Hippocampal formation (tissue), 2 donors: ENCODE measurements at regions not wholly inside any gene's neighbourhood (a gene's known extent, or its start where the extent isn't known, plus 50 kb on each side); places are given as distances from the start of the nearest gene placed in this dataset.

Experiments used
- DNase-seq, 2 donors: peaks; one replicate each; lab custom pipeline; 2025; lab: John Stamatoyannopoulos, UW

DNA sequence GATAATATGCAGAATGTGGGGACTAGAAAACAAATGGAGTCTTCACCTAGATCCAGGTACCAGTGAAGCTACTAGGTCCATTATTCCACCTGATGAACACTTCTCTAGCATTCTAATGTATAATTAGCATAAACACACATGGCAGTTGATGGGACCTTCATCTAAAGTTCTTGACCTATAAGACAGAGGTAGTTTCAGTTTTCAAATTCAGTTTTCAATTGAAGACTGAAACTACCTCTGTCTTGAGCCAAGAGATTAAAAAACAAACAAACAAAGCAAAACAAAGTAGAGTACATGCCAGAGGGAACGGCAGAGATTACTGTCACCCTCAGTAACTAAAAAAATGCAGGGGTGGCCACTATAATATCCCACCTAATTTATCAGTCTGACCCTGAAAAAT lies 199.9 kb upstream of the NEIL3 start:
- DNase-seq: no peak

- no peak for DNase-seq
Measured at GRCh38 chr4:177116161-177116560, 193.5 kb upstream of the NEIL3 start.

DNA sequence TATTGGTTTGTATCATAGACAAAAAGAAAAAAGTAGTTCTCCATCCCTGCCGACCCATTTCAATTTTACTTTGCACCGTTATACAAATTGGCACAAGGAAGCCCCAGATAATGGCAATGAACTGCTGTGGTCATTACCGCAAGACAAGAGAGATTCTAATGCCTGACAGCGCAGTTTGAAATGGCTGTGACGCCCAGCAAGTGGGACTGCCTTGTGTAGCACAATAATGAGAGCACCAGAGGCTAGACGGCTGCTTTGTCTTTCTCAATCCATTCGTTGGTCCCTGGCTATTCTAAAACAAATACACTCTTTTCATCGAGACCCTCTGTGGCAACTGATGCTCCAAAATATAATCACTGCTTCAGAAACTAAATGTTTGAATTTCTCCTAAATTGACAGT lies 192.4 kb upstream of the NEIL3 start:
- peak in 1 of 2 donors; percentile 32 for DNase-seq

GRCh38 chr4:177118596-177118995 lies 191.1 kb upstream of the NEIL3 start:
- peak; percentile 3 to 34 for DNase-seq

- no peak for DNase-seq
Measured at GRCh38 chr4:177119021-177119471, 190.6 kb upstream of the NEIL3 start.

DNA sequence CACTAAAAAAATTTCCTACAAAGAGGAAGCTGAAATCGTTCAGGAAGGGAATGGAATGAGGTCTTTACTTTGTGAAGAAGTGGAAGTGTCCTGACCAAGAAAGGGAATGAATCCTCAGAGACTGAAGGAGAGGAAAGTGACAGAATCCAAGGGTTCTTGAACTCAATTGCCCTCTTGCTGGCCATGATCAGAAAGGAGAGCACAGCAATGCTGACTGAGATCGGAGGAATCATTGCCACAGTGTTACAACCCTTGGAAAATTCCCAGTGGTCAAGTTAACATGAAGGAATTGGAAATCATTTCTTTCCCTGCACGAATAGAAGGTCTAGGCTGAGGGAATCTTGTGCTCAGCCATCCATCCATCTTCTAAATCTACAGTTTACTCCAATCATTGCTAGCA lies 190.0 kb upstream of the NEIL3 start:
- DNase-seq: no peak

DNA sequence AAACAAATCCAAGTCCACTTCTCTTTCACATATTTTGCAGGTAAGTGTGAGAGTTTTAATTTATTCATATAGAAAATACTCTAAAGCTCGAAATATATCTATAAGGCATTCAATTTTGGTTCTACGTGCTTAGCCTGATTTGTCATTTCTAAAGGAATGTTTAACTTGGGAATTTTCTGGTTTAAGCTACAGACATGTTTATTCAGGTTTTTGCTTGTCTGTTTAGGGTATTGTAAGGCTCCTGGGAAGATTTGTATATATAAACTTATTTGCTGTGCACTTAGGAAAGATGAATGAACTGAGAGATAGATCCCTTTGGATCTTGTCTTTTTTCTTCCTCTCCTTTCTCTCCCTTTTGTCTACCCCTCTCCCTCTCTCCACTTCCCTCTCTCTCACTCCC lies 185.9 kb upstream of the NEIL3 start:
- no peak for DNase-seq

DNA sequence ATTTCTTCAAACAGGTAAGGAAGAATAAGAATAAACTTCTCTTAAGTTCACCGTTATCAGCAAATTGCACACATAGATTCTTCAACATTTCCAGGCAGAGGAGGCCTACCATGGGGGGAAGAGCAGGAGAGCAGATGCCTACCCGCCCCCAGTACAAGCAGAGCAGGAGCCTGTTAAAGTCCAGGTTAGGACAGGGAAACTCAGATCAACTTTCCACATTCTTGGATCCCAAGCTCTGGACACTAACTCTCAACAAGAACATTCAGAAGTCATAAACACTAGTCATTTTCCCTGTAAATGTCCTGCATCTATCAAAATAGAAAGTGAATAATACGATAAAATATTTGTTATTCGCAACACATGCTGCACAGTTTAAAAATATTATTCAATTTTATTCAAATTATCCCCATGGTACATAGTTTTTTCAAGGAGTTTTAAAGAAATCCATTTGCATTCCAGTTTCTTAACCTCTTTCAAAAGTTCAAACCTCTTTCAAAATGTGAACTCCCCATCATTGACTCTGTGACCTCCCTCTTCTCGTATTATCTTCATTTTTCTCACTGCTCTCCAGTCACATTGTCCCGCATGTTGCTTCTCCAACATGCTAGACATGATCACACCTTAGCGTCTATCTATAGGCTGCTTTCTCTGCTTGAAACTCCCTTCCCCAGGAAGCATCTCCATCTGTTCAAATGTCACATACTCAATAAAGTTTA lies 185.2 kb upstream of the NEIL3 start:
- DNase-seq: no peak

DNA sequence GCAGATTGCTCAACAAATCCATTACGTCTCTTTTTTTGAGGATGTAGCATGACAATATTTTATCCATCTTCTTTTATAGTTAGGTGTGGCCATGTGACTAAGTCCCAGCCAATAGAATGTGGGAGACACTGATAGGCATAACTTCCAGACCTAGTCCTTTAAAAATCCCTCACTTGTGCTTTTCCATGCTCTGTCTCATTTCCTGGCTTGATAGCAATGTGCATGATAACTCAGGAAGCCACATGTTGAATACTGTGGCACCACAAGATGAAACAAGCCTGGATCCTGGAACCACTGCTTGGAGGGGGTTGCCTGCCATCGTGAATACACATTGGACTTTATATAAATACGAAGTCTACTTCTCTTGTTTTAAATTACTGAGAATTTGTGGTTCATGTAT lies 184.0 kb upstream of the NEIL3 start:
- DNase-seq: no peak

GRCh38 chr4:177127658-177128057 lies 182.0 kb upstream of the NEIL3 start:
- no peak for DNase-seq

- DNase-seq: no peak
Measured at GRCh38 chr4:177128306-177128705, 181.4 kb upstream of the NEIL3 start.

- DNase-seq: no peak
Measured at GRCh38 chr4:177131736-177132135, 177.9 kb upstream of the NEIL3 start.

GRCh38 chr4:177147668-177148067 lies 162.0 kb upstream of the NEIL3 start:
- DNase-seq: no peak

GRCh38 chr4:177155454-177155853 lies 154.2 kb upstream of the NEIL3 start:
- DNase-seq: no peak

- no peak for DNase-seq
Measured at GRCh38 chr4:177159600-177159999, 150.1 kb upstream of the NEIL3 start.

DNA sequence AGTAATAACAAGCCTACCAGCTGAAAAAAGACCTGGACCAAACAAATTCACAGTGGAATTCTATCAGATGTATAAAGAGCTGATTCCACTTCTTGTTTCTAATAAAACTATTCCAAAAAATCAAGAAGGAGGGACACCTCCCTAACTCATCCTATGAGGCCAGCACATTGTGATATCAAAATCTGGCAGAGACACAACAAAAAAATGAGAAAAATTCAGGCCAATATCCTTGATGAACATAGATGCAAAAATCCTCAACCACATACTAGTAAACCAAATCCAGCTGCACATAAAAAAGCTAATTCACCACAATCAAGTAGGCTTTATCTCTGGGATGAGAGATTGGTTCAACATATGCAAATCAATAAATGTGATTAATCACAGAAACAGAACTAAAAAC lies 147.9 kb upstream of the NEIL3 start:
- DNase-seq: no peak

DNA sequence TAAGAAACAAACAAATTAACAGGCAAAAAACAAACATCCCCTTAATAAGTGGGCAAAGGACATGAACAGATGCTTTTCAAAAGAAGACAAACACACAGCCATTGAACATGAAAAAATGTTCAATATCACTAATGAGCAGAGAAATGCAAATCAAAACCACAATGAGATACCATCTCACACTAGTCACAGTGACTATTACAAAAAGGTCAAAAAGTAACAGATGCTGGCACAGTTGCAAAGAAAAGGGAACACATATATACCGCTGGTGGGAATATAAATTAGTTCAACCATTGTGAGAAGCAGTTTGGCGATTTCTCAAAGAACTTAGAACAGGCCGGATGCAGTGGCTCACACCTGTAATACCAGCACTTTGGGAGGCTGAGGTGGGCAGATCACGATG lies 146.1 kb upstream of the NEIL3 start:
- DNase-seq: no peak

- DNase-seq: no peak
Measured at GRCh38 chr4:177171588-177171987, 138.1 kb upstream of the NEIL3 start.

- no peak for DNase-seq
Measured at GRCh38 chr4:177175473-177175872, 134.2 kb upstream of the NEIL3 start.

GRCh38 chr4:177177541-177178081 lies 132.1 kb upstream of the NEIL3 start:
- no peak for DNase-seq

- DNase-seq: no peak
Measured at GRCh38 chr4:177178246-177178645, 131.4 kb upstream of the NEIL3 start.

- DNase-seq: no peak
Measured at GRCh38 chr4:177182166-177182565, 127.5 kb upstream of the NEIL3 start.

- DNase-seq: no peak
Measured at GRCh38 chr4:177182728-177183127, 126.9 kb upstream of the NEIL3 start.

DNA sequence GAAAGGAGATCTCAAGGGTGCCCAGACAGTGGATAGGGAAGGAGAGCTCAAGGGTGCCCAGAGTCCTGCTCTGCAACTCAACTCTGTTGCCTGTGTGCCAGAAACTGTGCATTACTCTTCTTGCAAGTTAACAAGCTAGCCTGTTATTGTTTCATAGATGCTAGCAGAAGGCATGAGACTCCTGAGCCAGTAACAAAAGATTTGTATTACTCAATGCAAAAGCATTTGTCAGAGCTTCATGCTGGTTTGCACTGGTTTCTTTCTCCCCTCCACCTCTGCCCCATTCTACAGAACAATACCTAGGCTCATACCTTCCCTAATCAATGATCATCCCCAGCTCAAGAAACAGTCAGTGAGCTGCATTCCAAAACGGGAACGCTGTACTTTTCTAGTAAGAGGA lies 124.5 kb upstream of the NEIL3 start:
- no peak for DNase-seq
